SK-N-MC (cell line): ENCODE measurements at regions not wholly inside any gene's neighbourhood (a gene's known extent, or its start where the extent isn't known, plus 50 kb on each side); places are given as distances from the start of the nearest gene placed in this dataset.

Experiments
- DNase-seq: peaks from one replicate; pipeline ENCODE4 v3.0.0-alpha.2; 2011; ENCODE audit warnings: low read depth, low spot score
- H3K27ac ChIP-seq: fragments of 200-600 bp; sonication (generic); 2 replicates; pipeline ENCODE4 v1.5.1; 2016; ENCODE audit warnings: mixed run types
- H3K36me3 ChIP-seq: fragments of 200-600 bp; sonication (generic); 2 replicates; pipeline ENCODE4 v1.6.1; 2017; ENCODE audit warnings: antibody characterized with exemption, low read length, mixed read lengths; ENCODE audit not compliant: insufficient read depth
- H3K4me3 ChIP-seq: fragments of 200-600 bp; sonication (generic); 2 replicates; pipeline ENCODE4 v1.5.1; 2016
- H3K9ac ChIP-seq: fragments of 200-600 bp; sonication (generic); 2 replicates; pipeline ENCODE4 v1.8.0; 2017; ENCODE audit warnings: mixed run types, mixed read lengths; ENCODE audit not compliant: insufficient read length
- H3K9me3 ChIP-seq: fragments of 200-600 bp; sonication (generic); 2 replicates; pipeline ENCODE4 v1.6.1; 2017; ENCODE audit warnings: low read depth, mild to moderate bottlenecking, antibody characterized with exemption, low read length, moderate library complexity, mixed read lengths
- EZH2 ChIP-seq: fragments of 200-600 bp; sonication (generic); IDR thresholded peaks from one replicate; pipeline ENCODE4 v1.6.1; 2017; ENCODE audit warnings: antibody characterized with exemption
- FOXP2 ChIP-seq: optimal IDR thresholded peaks from 2 replicates; pipeline ENCODE3; 2011; ENCODE audit warnings: mild to moderate bottlenecking, moderate library complexity; ENCODE audit not compliant: insufficient read depth; ENCODE audit errors: extremely low read length, control extremely low read depth
- POLR2AphosphoS5 ChIP-seq: IDR thresholded peaks from 2 replicates; pipeline ENCODE4 v1.6.1; 2012; ENCODE audit warnings: mild to moderate bottlenecking, low read depth, low read length, borderline replicate concordance

- no peak for DNase-seq
- Histone ChIP-seq H3K9ac (no peak overlapping the region), H3K36me3 (no peaks in the 10 kb centered on the region), H3K9me3 (no peaks in the 10 kb centered on the region), H3K4me3 (no peak overlapping the region), H3K27ac (no peak overlapping the region)
- TF ChIP-seq EZH2 (no peak), FOXP2 (no peak), POLR2AphosphoS5 (no peak)
Observed at GRCh38 chr2:53575721-53576124, 191.9 kb upstream of the CHAC2 start.

DNA sequence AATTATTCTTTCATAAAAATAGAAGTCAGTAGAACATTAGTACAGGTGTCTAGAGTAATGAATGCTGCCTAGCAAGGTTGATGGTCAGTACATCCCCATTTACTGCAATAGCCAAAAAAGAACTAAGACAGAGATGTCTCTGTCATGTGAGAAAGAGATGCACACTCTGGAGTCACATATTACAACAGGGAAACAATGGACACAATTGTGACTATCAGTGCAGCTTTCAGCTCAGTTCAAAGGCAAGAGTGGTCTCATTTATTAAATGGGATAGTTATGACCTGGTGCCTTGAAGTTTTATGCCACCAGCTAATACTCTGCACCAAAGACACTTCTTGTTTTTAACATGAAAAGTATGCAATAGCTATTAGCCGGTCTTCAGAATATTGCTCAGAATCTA, 194.9 kb upstream of the CHAC2 start:
- TF ChIP-seq EZH2 (no peak), FOXP2 (no peak)
- no peak for DNase-seq
- Histone ChIP-seq H3K36me3 (no peaks in the 10 kb centered on the region), H3K9ac (no peak overlapping the region), H3K9me3 (no peaks in the 10 kb centered on the region), H3K4me3 (no peak overlapping the region), H3K27ac (no peak overlapping the region)

DNA sequence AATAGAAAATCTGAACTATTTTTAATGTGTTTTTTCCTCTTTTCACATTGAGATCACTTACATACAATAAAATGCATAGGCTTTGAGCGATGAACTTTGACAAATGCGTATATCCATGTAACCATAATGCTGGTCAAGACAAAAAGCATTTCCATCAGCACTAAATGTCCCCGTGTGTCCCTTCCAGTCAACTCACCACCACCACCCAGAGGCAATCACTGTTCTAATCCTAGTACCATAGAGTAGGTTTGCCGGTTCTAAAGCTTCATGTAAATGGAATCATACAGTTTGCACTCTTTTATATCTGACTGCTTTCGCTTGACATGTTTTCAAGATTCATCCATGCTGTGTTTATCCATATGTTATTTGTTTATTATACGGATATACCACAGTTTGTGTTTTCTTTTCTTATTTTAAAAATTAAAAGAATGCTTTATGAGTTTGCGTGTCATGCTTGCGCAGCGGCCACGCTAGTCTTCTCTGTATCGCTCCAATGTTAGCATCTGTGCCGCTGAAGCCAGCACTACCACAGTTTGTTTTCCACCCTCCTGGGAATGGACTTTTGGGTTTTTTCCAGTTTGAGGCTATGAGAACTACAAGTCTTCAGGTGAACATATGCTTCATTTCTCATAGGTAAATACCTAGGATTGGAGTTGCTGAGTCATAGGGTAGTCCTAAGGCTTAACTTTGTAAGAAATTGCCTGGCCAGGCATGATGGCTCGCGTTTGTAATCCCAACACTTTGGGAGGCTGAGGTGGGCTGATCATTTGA, 197.5 kb upstream of the CHAC2 start:
- Histone ChIP-seq H3K9ac (no peak overlapping the region), H3K4me3 (no peak overlapping the region), H3K27ac (no peak overlapping the region), H3K9me3 (no peaks in the 10 kb centered on the region), H3K36me3 (no peaks in the 10 kb centered on the region)
- no peak for DNase-seq
- TF ChIP-seq FOXP2 (no peak), EZH2 (no peak), POLR2AphosphoS5 (no peak)

DNA sequence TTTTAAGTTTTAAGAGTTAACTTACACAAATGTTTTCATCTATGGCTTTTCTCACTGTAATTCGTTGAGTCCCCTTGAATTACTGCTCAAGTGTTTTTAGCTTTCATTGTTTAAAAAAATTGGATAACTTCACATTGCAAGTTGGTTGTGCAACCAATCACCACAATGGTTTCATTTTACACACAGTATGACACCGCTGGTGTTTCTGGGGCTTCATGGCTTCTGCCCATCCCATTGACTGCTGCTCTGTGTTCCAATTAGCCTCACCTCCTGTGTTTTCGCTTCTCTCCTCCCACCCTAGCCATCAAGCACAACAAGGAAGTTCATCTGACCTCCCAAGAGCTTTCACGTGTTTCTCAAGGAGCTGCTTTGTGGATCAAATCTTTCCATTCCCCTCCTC, 199.1 kb upstream of the CHAC2 start:
- H3K36me3 ChIP-seq, result no peaks in the 10 kb centered on the region
- no peak for DNase-seq

GRCh38 chr2:53567073-53567472, 200.5 kb upstream of the CHAC2 start:
- TF ChIP-seq FOXP2, result no peak
- no peak for TF ChIP-seq EZH2
- TF ChIP-seq POLR2AphosphoS5, result no peak
- Histone ChIP-seq H3K9me3 (no peaks in the 10 kb centered on the region), H3K9ac (no peak overlapping the region), H3K27ac (no peak overlapping the region), H3K4me3 (no peak overlapping the region), H3K36me3 (no peaks in the 10 kb centered on the region)
- no peak for DNase-seq

More for the DNA sequence above, 199.1 kb upstream of the CHAC2 start:
- Histone ChIP-seq H3K9ac (no peak overlapping the region), H3K9me3 (no peaks in the 10 kb centered on the region), H3K27ac (no peak overlapping the region), H3K4me3 (no peak overlapping the region)
- no peak for TF ChIP-seq EZH2
- TF ChIP-seq POLR2AphosphoS5, result no peak
- TF ChIP-seq FOXP2, result no peak

- no peak overlapping the region for H3K27ac ChIP-seq
- no peaks in the 10 kb centered on the region for H3K9me3 ChIP-seq
- no peaks in the 10 kb centered on the region for H3K36me3 ChIP-seq
- no peak overlapping the region for H3K9ac ChIP-seq
- TF ChIP-seq EZH2 (no peak), POLR2AphosphoS5 (no peak), FOXP2 (no peak)
- no peak overlapping the region for H3K4me3 ChIP-seq
- DNase-seq, result no peak
Observed at GRCh38 chr2:53562407-53562806, 205.2 kb upstream of the CHAC2 start.

DNA sequence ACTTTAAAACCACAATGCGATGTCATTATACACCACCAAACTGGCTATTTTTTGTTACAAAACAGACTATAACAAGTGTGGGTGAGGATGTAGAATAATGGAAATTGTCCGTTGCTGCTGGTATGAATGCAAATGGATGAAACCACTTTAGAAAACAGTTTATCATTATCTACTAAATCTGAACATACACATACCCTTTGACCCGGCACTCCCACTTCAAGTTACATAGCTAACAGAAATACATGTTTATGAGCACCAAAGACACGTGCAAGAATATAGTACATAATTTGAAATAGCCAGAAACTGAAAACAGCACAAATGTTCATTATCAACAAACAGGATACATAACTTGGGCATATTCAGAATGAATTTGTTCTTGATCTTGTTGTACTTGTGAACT, 206.4 kb upstream of the CHAC2 start:
- H3K9ac ChIP-seq, result no peak overlapping the region
- no peak overlapping the region for H3K4me3 ChIP-seq
- no peak for DNase-seq
- no peak overlapping the region for H3K27ac ChIP-seq
- H3K9me3 ChIP-seq, result no peaks in the 10 kb centered on the region
- H3K36me3 ChIP-seq, result no peaks in the 10 kb centered on the region
- TF ChIP-seq FOXP2 (no peak), POLR2AphosphoS5 (no peak), EZH2 (no peak)

- Histone ChIP-seq H3K9me3 (no peaks in the 10 kb centered on the region), H3K27ac (no peak overlapping the region), H3K4me3 (no peak overlapping the region), H3K36me3 (no peaks in the 10 kb centered on the region), H3K9ac (no peak overlapping the region)
- DNase-seq, result no peak
- TF ChIP-seq FOXP2, result no peak
- no peak for TF ChIP-seq EZH2
- TF ChIP-seq POLR2AphosphoS5, result no peak
Observed at GRCh38 chr2:53559302-53559966, 208.2 kb upstream of the CHAC2 start.

GRCh38 chr2:53558867-53559266, 208.7 kb upstream of the CHAC2 start:
- no peak for DNase-seq
- TF ChIP-seq POLR2AphosphoS5 (no peak), FOXP2 (no peak), EZH2 (no peak)
- Histone ChIP-seq H3K9ac (no peak overlapping the region), H3K4me3 (no peak overlapping the region), H3K9me3 (no peaks in the 10 kb centered on the region), H3K27ac (no peak overlapping the region), H3K36me3 (no peaks in the 10 kb centered on the region)
